Retinal pigment epithelial cell (primary cell): ENCODE measurements at regions not wholly inside any gene's neighbourhood (a gene's known extent, or its start where the extent isn't known, plus 50 kb on each side); places are given as distances from the start of the nearest gene placed in this dataset.

Experiments used
- DNase-seq: peaks from one replicate; pipeline ENCODE4 v3.0.0-alpha.2; 2010; ENCODE audit warnings: low read depth
- H3K4me3 ChIP-seq: 2 replicates; pipeline ENCODE4 v1.5.1; 2011; ENCODE audit warnings: mild to moderate bottlenecking, low read length, control low read depth, moderate library complexity
- CTCF ChIP-seq: conservative IDR thresholded peaks from 2 replicates; pipeline ENCODE4 v1.5.1; 2011; ENCODE audit warnings: low read depth, low read length, control low read depth, inconsistent platforms

- no peak overlapping the region for H3K4me3 ChIP-seq
- no peak for DNase-seq
- TF ChIP-seq CTCF, result no peak
Measured at GRCh38 chr14:85453401-85454225, 76.3 kb upstream of the FLRT2 start.

GRCh38 chr14:85454226-85454813 is 75.6 kb upstream of the FLRT2 start:
- TF ChIP-seq CTCF, result no peak
- H3K4me3 ChIP-seq, result no peak overlapping the region
- DNase-seq, result no peak

- no peak for DNase-seq
- no peak for TF ChIP-seq CTCF
- H3K4me3 ChIP-seq, result no peak overlapping the region
Measured at GRCh38 chr14:85459361-85460000, 70.5 kb upstream of the FLRT2 start.

- no peak for TF ChIP-seq CTCF
- no peak overlapping the region for H3K4me3 ChIP-seq
- no peak for DNase-seq
Measured at GRCh38 chr14:85461432-85462133, 68.4 kb upstream of the FLRT2 start.

- no peak overlapping the region for H3K4me3 ChIP-seq
- no peak for DNase-seq
- TF ChIP-seq CTCF, result no peak
Measured at GRCh38 chr14:85463512-85463911, 66.4 kb upstream of the FLRT2 start.

GRCh38 chr14:85464135-85464895 is 65.6 kb upstream of the FLRT2 start:
- no peak for TF ChIP-seq CTCF
- H3K4me3 ChIP-seq, result no peak overlapping the region
- DNase-seq, result no peak
